ENCODE measurements at regions not wholly inside any gene's neighbourhood (a gene's known extent, or its start where the extent isn't known, plus 50 kb on each side); places are given as distances from the start of the nearest gene placed in this dataset.

DNA sequence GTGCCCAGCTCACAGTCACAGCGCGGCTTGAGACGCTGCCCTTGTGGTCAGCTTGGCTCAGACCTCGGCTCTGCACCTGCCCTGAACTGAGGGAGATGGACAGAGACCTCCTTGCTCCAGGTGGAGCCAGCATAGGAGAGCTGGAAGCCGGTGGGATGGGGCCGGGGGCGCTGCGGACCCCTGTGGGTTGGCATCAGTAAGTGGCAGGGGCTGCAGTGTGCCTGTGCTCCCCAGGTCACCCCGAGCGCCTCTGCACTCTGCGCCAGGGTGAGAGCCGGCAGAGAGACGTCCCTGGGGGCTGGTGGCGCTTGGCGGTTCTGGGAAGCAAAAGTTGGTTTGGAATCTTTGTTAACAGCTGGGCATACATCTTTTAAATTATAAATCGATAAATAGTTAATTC is 105.6 kb upstream of the TTC34 start:
- no peaks in the 10 kb centered on the region for H3K9me3 Mint-ChIP-seq (ENCODE audit: insufficient read depth)
- no peaks in the 10 kb centered on the region for H3K27me3 Mint-ChIP-seq
- 86% methylated on average over 8 of the region's 16 CpGs for WGBS (ENCODE audit: insufficient coverage)
- H3K4me1 Mint-ChIP-seq = no peaks in the 10 kb centered on the region
- H3K36me3 ChIP-seq (replicated peaks in 1 of 2; ENCODE audit: control extremely low read depth in 1 of 2, control insufficient read depth in 1 of 2, extremely low read depth in 1 of 2, insufficient read depth in 2 of 2, low read length in 1 of 2) = no peaks in the 10 kb centered on the region
- no peaks in the 10 kb centered on the region for H3K79me2 ChIP-seq (ENCODE audit: control insufficient read depth, insufficient read depth, low read length)
- CTCF ChIA-PET = no interaction called here
- intact Hi-C loops (cut with micrococcal nuclease) = no loop called here
- H3K27ac Mint-ChIP-seq = no peak overlapping the region
- no peak for TF ChIP-seq EZH2 (IDR thresholded peaks at IDR 0.05; ENCODE audit: borderline replicate concordance, insufficient read depth, low read depth, low read length, poor library complexity, severe bottlenecking)
- TF ChIP-seq, protein P1, sequence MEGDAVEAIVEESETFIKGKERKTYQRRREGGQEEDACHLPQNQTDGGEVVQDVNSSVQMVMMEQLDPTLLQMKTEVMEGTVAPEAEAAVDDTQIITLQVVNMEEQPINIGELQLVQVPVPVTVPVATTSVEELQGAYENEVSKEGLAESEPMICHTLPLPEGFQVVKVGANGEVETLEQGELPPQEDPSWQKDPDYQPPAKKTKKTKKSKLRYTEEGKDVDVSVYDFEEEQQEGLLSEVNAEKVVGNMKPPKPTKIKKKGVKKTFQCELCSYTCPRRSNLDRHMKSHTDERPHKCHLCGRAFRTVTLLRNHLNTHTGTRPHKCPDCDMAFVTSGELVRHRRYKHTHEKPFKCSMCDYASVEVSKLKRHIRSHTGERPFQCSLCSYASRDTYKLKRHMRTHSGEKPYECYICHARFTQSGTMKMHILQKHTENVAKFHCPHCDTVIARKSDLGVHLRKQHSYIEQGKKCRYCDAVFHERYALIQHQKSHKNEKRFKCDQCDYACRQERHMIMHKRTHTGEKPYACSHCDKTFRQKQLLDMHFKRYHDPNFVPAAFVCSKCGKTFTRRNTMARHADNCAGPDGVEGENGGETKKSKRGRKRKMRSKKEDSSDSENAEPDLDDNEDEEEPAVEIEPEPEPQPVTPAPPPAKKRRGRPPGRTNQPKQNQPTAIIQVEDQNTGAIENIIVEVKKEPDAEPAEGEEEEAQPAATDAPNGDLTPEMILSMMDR (IDR thresholded peaks at IDR 0.05) = no peak
- H3K9me3 ChIP-seq (ENCODE audit: control extremely low read depth in 1 of 3, control insufficient read depth in 2 of 3, insufficient read depth in 1 of 3, low read length in 2 of 3) = no peaks in the 10 kb centered on the region
- H2AFZ ChIP-seq (ENCODE audit: insufficient read depth, low read depth, low read length, poor library complexity, severe bottlenecking) = no peak overlapping the region
- POLR2A ChIA-PET = no interaction called here
- no peaks in the 10 kb centered on the region for H3K27me3 ChIP-seq (replicated peaks in 1 of 4; ENCODE audit: control extremely low read depth in 1 of 4, control insufficient read depth in 3 of 4, insufficient read depth in 4 of 4, low read length in 3 of 4)
- no peak overlapping the region for H3K4me2 ChIP-seq (replicated peaks; ENCODE audit: low read depth, low read length, poor library complexity, severe bottlenecking)
- ATAC-seq (ENCODE audit: low read depth) (no peak), DNase-seq (no peak)
- no peak overlapping the region for H3K4me3 Mint-ChIP-seq
- H3K4me3 ChIP-seq (ENCODE audit: control extremely low read depth in 1 of 5, extremely low read depth in 1 of 5, insufficient read depth in 1 of 5, low read depth in 2 of 5, low read length in 4 of 5) = no peak overlapping the region
- H3K4me1 ChIP-seq (ENCODE audit: control insufficient read depth in 2 of 2, insufficient read depth in 2 of 2, low read length in 2 of 2) = no peaks in the 10 kb centered on the region
- no peaks in the 10 kb centered on the region for H4K20me1 ChIP-seq (ENCODE audit: control insufficient read depth, insufficient read depth, low read length, poor library complexity, severe bottlenecking)
- H3K9ac ChIP-seq (ENCODE audit: low read length) = no peak overlapping the region
- no peak overlapping the region for H3K27ac ChIP-seq (ENCODE audit: low read length in 2 of 2)

DNA sequence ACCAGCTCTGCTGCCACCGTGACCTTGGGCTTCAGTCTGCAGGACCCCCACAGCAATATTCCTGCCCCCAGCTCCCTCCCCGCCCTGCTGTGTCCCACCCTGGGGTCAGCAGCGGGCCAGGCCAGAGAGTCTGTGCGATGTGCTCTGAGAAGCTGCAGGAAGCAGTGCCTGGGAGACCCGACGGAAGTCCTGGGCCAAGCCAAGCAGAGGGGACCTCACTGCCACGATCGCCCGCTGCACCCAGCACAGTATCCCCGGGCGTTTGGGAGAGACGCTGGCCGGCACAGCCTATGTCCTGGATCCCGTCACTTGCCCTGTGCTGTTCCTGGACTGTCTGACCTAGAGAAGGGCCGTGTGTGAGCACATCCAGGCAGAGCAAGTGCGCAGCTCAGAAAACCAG is 106.6 kb upstream of the TTC34 start:
- Histone ChIP-seq H3K4me1 (ENCODE audit: control insufficient read depth in 2 of 2, insufficient read depth in 2 of 2, low read length in 2 of 2) (no peaks in the 10 kb centered on the region), H3K79me2 (ENCODE audit: control insufficient read depth, insufficient read depth, low read length) (no peaks in the 10 kb centered on the region), H3K27me3 (replicated peaks in 1 of 4; ENCODE audit: control extremely low read depth in 1 of 4, control insufficient read depth in 3 of 4, insufficient read depth in 4 of 4, low read length in 3 of 4) (no peaks in the 10 kb centered on the region), H3K9me3 (ENCODE audit: control extremely low read depth in 1 of 3, control insufficient read depth in 2 of 3, insufficient read depth in 1 of 3, low read length in 2 of 3) (no peaks in the 10 kb centered on the region), H3K4me2 (replicated peaks; ENCODE audit: low read depth, low read length, poor library complexity, severe bottlenecking) (no peak overlapping the region), H4K20me1 (ENCODE audit: control insufficient read depth, insufficient read depth, low read length, poor library complexity, severe bottlenecking) (no peaks in the 10 kb centered on the region), H3K36me3 (replicated peaks in 1 of 2; ENCODE audit: control extremely low read depth in 1 of 2, control insufficient read depth in 1 of 2, extremely low read depth in 1 of 2, insufficient read depth in 2 of 2, low read length in 1 of 2) (no peaks in the 10 kb centered on the region), H2AFZ (ENCODE audit: insufficient read depth, low read depth, low read length, poor library complexity, severe bottlenecking) (no peak overlapping the region), H3K27ac (ENCODE audit: low read length in 2 of 2) (no peak overlapping the region), H3K9ac (ENCODE audit: low read length) (no peak overlapping the region), H3K4me3 (ENCODE audit: control extremely low read depth in 1 of 5, extremely low read depth in 1 of 5, insufficient read depth in 1 of 5, low read depth in 2 of 5, low read length in 4 of 5) (no peak overlapping the region)
- POLR2A ChIA-PET = no interaction called here
- no peak overlapping the region for H3K27ac Mint-ChIP-seq
- H3K27me3 Mint-ChIP-seq = no peaks in the 10 kb centered on the region
- CTCF ChIA-PET = no interaction called here
- WGBS (ENCODE audit: insufficient coverage) = 92% methylated on average over 16 of the region's 16 CpGs
- DNase-seq (no peak), ATAC-seq (ENCODE audit: low read depth) (no peak)
- H3K4me1 Mint-ChIP-seq = no peaks in the 10 kb centered on the region
- TF ChIP-seq EZH2 (IDR thresholded peaks at IDR 0.05; ENCODE audit: borderline replicate concordance, insufficient read depth, low read depth, low read length, poor library complexity, severe bottlenecking) = no peak
- TF ChIP-seq, protein P1 (IDR thresholded peaks at IDR 0.05) = no peak
- no peaks in the 10 kb centered on the region for H3K9me3 Mint-ChIP-seq (ENCODE audit: insufficient read depth)
- no peak overlapping the region for H3K4me3 Mint-ChIP-seq
- intact Hi-C loops (cut with micrococcal nuclease) = no loop called here
